ENCODE measurements at regions not wholly inside any gene's neighbourhood (a gene's known extent, or its start where the extent isn't known, plus 50 kb on each side); places are given as distances from the start of the nearest gene placed in this dataset.

GRCh38 chr20:57959018-57959417 is 249.2 kb upstream of the PMEPA1 start:
- Mint-ChIP-seq H3K4me3 (no peak overlapping the region), H3K4me1 (no peaks in the 10 kb centered on the region)
- no peak overlapping the region for H2AFZ ChIP-seq

More at GRCh38 chr20:57959018-57959417, 249.2 kb upstream of the PMEPA1 start:
- Histone ChIP-seq H4K20me1 (replicated peaks; ENCODE audit: insufficient read depth) (no peaks in the 10 kb centered on the region), H3K79me2 (replicated peaks; ENCODE audit: insufficient read depth) (no peaks in the 10 kb centered on the region), H3K27ac (ENCODE audit: low read depth) (no peak overlapping the region), H3K36me3 (ENCODE audit: insufficient read depth) (no peaks in the 10 kb centered on the region), H3K9me2 (ENCODE audit: insufficient read depth) (no peaks in the 10 kb centered on the region), H3K4me2 (no peak overlapping the region), H3F3A (replicated peaks; ENCODE audit: low read depth) (no peaks in the 10 kb centered on the region), H3K4me3 (no peak overlapping the region), H3K27me3 (ENCODE audit: insufficient read depth) (no peaks in the 10 kb centered on the region), H3K4me1 (ENCODE audit: insufficient read depth) (no peaks in the 10 kb centered on the region)
- H3K27me3 Mint-ChIP-seq (ENCODE audit: insufficient read depth, low read depth, poor library complexity), result peaks cover 9% of the 10 kb centered on the region
- peaks cover 11% of the 10 kb centered on the region; the same call in 2 of the 3 replicates for H3K9me3 Mint-ChIP-seq
- H3K36me3 Mint-ChIP-seq (ENCODE audit: low read depth), result no peaks in the 10 kb centered on the region
- DNase-seq (ENCODE audit: low spot score) (no peak), ATAC-seq (no peak)
- TF ChIP-seq JUNB (IDR thresholded peaks at IDR 0.05; ENCODE audit: unreplicated experiment), result no peak
- TF ChIP-seq POLR2AphosphoS5 (IDR thresholded peaks at IDR 0.05; ENCODE audit: low read depth), result no peak
- no peak for TF ChIP-seq CTCF (conservative IDR thresholded peaks at IDR 0.05; ENCODE audit: low read depth in 2 of 2)
- TF ChIP-seq CREB1 (CRISPR knock-in tag; IDR thresholded peaks at IDR 0.05; ENCODE audit: low read depth), result no peak
- no peak for TF ChIP-seq EZH2phosphoT487 (IDR thresholded peaks at IDR 0.05; ENCODE audit: unreplicated experiment)
- TF ChIP-seq EZH2 (IDR thresholded peaks at IDR 0.05; ENCODE audit: low read depth, unreplicated experiment), result no peak
- TF ChIP-seq NANOG (IDR thresholded peaks at IDR 0.05; ENCODE audit: borderline replicate concordance), result no peak
- TF ChIP-seq ZNF331 (CRISPR knock-in tag; IDR thresholded peaks at IDR 0.05; ENCODE audit: low read depth), result no peak
- TF ChIP-seq ETS1 (IDR thresholded peaks at IDR 0.05), result no peak
- no peak for TF ChIP-seq STAT1 (IDR thresholded peaks at IDR 0.05; ENCODE audit: unreplicated experiment)
- no peak for TF ChIP-seq ZNF114 (CRISPR knock-in tag; IDR thresholded peaks at IDR 0.05)
- TF ChIP-seq REST (IDR thresholded peaks at IDR 0.05; ENCODE audit: unreplicated experiment), result no peak
- TF ChIP-seq ZNF462 (CRISPR knock-in tag; IDR thresholded peaks at IDR 0.05), result no peak
- H3K27ac Mint-ChIP-seq, result no peak overlapping the region
